CD4-positive, alpha-beta T cell treated with Interferon gamma for 1 hour (primary cell): ENCODE measurements at regions not wholly inside any gene's neighbourhood (a gene's known extent, or its start where the extent isn't known, plus 50 kb on each side); places are given as distances from the start of the nearest gene placed in this dataset.
"Not testable (repeated sequence)": the region's sequence is repeated elsewhere in the genome, so short reads cannot be mapped to it uniquely, and the experiment has no call there.

Source experiments
- DNase-seq: peaks from one replicate; pipeline ENCODE4 v3.0.0-alpha.2; 2020

GRCh38 chr18:78792094-78792493 is 187.5 kb upstream of the SALL3 start:
- DNase-seq = no peak

DNA sequence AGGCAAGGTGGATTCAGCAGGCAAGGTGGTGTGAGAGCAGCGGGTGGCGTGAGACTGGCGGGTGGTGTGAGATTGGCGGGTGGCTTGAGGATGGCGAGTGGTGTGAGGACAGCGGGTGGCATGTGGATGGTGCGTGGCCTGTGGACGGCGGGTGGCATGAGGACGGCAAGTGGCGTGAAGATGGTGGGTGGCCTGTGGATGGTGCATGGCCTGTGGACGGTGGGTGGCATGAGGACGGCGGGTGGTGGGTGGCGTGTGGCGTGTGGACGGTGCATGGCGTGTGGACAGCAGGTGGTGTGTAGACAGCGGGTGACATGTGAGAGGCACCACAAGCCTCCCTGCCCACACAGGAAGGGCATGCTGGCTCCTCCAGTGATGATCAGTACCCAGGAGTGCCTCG is 186.9 kb upstream of the SALL3 start:
- no peak for DNase-seq

GRCh38 chr18:78793313-78794070 is 186.1 kb upstream of the SALL3 start:
- DNase-seq = no peak

DNA sequence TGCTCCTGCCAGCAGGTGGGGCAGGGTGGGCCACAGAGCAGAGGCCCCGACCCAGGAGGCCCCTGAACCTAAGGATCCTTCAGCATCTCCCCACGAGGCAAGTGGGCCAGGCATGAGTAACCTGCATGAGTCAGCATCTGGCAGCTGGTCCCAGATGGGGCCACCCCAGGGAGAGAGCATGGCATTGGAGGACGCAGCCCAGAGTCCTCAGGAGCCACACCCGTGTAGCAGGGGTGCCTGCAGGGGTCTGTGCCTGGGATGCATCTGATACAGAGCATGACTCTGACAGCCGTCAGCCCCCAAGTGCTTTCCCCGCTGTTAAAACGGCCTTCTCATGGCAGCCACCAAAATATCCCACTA is 185.6 kb upstream of the SALL3 start:
- no peak for DNase-seq

DNA sequence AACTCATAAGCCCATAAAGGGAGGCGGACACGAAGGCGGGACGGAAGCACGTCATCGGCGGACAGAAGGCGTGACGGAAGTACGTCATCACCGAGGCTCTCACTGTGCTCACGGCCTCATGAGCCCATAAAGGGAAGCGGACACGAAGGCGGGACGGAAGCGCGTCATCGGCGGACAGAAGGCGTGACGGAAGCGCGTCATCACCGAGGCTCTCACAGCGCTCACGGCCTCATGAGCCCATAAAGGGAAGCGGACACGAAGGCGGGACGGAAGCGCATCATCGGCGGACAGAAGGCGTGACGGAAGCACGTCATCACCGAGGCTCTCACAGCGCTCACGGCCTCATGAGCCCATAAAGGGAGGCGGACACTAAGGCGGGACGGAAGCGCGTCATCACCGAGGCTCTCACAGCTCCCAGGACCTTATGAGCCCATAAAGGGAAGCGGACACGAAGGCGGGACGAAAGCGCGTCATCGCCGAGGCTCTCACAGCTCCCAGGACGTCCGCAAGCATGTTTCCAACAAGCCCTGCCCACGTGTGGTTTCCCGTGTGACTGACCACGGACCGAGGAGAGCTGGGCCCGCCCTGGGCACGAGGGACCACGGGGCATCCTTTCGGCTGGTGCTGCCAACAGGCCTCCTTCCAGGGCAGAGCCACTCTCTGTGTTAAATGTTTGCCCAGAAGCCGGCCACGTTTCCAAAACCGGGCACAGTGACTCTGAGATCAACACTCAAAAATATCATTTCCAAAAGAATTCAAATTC is 182.7 kb upstream of the SALL3 start:
- no peak for DNase-seq

DNA sequence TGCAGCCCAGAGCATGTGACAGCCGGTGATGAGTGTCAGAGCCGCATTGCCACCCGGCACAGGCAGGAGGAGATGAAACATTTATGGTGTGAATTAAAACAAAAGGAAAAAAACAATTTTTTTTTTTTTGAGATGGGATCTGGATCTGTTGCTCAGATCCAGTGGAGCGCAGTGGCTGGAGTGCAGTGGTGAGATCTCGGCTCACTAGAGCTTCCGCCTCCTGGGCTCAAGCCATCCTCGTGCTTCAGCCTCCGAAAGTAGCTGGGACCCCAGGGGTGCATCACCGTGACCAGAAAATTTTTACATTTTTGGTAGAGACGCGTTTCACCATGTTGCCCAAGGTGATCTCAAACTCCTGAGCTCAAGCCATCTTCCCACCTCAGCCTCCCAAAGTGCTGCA is 182.1 kb upstream of the SALL3 start:
- DNase-seq = no peak

- DNase-seq = no peak
These were observed 181.0 kb upstream of the SALL3 start for GRCh38 chr18:78798402-78799175.

- DNase-seq = no peak
These were observed 180.1 kb upstream of the SALL3 start for GRCh38 chr18:78799382-78800089.

DNA sequence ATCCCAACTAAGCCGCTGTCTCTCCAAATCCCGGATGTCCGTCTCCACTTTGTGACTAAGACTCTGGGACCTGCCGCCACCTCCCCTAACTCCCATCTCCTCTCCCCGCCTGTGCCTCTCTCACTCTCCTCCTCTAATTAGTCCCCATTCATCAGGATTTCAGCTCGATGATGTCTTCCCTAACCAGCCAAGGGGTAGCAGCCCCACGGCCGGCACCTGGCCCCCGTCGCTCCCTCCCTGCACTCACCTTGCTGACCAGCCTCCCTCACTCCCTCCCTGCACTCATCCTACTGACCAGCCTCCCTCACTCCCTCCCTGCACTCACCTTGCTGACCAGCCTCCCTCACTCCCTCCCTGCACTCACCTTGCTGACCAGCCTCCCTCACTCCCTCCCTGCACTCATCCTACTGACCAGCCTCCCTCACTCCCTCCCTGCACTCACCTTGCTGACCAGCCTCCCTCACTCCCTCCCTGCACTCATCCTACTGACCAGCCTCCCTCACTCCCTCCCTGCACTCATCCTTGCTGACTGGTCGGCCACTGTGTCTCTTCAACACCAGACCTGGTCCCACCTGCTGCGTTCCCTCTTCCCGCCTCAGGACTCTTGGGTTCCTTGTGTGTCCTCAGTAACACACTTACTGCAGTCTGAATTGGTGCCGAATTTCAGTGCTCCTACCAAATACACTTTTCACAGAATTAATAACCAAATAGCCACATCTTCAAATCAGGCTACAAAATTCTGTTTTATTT is 179.3 kb upstream of the SALL3 start:
- not testable (repeated sequence) for DNase-seq

DNA sequence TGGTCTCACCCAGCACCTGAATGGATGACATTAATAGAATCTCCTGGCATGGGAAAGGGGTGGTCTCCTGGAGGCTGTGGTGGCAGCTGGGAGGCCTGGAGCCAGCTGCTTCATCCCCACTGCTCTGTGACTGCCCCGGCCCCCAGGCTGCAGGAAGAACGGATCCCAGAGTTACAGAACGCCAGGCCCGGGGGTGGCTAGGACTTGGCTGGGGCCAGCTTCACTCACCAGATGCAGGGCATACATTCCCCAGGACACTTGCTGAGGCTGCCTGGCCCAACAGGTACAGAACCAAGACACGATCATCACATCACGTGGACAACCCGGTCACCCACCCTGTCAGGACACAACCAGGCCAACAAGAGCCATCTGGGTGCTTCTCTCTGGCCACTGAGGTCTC is 178.6 kb upstream of the SALL3 start:
- DNase-seq = no peak

DNA sequence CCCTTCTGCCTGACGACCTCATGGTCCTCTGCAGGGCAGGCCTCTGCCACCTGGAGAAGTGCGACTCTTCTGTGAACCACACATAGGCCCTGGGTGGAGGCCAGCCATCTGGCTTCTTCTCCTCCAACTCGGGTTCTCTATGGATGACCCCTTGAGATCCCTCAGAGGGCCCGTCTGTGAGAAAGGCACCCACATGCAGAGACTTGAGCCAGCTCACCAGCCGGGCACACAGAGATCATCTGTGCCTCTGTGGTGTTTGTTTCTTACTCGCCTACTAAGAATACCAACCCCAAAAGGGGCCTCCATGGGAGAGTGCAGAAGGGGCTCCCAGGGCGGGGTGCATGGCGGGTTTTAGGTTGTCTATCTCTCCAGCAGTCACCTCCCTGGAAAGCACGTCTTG is 176.5 kb upstream of the SALL3 start:
- no peak for DNase-seq

DNA sequence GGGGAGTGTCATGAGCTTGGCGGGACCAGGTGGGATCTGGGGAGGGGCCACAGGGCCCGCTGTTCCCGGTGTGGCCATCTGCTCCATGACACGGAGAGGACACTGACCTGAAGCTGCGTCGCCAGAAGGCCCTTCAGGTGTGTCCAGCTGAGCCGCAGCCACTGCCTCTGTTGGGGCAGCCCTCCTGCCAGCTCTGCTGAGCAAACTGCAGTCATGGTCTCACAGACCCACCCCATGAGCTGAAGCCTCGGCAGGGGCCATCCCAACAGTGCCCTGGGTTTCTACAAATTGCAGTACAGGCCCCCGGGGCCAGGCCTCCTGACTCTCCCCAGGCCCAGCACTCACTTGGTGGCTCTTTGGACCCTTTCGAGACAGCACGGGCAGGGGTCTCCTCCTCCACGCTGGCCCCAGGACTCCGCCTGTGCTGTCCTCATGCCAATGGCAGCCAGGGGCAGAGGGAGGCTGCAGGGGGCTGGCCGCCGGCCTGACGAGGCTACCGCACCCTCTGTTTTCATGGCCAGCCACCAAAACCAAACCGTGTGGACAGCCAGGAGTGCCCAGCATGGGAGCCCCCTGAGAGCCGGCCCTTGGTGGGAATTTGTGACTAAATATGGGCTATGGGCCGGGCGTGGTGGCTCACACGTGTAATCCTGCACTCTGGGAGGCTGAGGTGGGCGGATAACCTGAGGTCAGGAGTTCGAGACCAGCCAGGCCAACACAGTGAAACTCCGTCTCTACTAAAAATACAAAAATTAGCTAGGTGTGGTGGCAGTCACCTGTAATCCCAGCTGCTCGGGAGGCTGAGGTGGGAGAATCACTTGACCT is 175.2 kb upstream of the SALL3 start:
- DNase-seq = no peak

DNA sequence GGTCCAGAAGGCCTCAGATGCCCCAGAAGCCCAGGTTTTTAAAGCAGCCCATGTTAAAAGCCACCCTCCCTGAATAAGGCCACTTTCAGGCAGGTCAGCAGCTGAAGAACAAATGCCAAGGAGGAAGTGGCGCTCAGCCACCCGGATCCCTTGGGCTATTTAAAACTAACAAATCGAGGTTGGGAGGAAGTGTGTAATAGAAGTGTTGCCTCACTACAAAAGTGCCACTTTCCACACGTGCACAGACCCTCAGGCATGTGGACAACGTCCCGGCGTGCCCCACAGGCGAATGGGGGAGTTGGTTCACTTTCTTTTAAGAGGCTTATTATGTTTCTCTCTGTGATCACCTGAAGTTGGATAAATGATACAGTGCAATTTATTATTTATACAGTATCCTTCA is 173.8 kb upstream of the SALL3 start:
- DNase-seq = no peak

- DNase-seq = no peak
These were observed 171.9 kb upstream of the SALL3 start for GRCh38 chr18:78807668-78808067.

GRCh38 chr18:78809845-78810244 is 169.8 kb upstream of the SALL3 start:
- DNase-seq = no peak

DNA sequence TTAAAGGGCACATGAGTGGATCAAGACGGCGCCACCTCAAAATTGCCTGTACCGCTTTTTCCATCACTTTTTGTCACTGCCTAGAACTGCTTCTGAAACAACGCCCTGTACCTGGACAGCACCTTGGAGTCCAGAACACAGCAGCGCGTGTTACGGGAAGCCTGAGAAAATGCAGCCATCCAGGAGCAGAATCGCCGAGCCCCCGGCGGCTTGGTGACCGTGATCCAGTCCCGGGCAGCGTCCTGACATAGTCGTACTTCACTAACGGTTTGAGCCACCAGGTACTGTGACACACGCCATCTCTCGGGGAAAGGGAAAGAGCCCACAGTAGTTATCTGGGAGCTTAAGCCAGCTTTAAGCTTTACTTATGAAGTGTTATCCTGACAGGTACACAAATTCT is 168.9 kb upstream of the SALL3 start:
- DNase-seq = no peak

- no peak for DNase-seq
These were observed 167.6 kb upstream of the SALL3 start for GRCh38 chr18:78812067-78812466.

DNA sequence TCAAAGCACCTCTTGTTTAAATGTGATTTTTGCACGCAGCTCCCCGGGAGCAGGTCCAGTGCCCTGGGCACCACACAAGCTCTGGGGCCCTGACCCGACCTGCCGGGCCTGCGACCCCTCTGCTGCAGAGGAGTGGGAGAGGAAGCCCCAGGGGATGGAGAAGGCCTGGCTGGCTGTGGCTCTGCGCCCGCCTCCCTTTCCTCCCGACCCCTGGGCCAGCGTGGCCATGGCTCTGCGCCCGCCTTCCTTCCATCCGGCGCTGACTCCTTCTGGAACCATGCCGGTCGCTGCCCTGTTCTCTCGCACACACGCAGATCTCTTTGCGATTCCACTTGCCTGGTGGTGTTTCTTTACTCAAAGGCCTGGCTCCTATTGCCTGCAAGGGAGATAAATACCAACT is 166.5 kb upstream of the SALL3 start:
- DNase-seq = no peak

DNA sequence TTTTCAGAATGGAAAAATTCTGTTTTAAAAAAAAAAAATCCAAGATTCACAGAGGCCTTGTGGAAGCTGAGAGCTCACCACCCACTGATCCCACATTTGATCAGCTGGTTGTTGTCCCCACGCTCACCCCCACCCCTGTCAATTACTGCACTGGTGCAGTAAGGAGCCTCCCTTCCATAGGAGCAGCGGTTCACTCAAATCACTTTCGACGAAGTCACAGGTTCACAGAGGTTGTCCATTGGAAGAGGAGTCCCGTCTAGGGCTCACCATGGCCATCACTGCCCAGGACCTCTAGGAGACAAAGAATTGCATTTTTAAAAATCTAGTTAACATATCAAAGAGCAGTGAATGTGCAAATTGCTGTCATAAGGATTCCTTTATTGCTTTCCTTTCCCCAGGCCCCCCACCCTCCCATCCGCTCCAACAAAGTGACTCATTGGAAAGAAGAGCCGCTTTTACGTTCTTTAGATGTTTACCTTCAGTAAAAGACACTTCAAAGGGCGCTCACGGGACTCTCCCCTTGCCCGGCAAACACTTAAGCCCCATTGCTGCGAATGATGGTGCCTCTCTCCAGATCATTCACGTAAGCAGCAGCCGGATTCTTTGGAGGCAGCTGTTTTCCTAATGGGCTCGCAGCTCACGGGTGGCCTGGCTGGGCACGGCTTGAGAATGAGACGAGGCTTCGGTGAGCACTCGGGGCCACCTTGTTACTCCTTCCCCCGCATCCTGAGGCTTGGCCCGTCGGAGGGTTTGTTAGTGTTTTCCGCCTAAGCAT is 165.5 kb upstream of the SALL3 start:
- DNase-seq = no peak

DNA sequence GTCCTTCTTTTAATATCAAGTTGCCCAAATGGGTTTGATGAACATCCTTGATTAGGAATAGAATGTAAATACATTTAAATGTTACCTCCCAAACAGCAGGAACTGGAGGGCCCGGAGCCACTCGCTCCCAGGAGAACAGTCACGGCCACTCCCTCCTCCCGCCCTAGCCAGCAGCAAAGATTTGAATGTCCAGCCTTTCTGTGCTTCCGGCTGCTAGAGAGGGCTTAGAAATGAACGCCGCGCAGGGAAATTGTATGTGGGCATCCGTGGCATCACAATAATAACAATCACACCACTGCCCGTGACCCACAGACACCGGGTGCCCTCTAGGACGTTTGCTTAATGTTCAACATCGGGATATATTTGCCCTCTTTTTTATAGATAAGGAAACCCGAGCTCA is 164.9 kb upstream of the SALL3 start:
- no peak for DNase-seq

GRCh38 chr18:78816114-78816513 is 163.5 kb upstream of the SALL3 start:
- DNase-seq = no peak
